ENCODE measurements at regions not wholly inside any gene's neighbourhood (a gene's known extent, or its start where the extent isn't known, plus 50 kb on each side); places are given as distances from the start of the nearest gene placed in this dataset.

- DNase-seq, result no peak
These were observed 96.1 kb upstream of the SALL3 start for GRCh38 chr18:78883501-78883900.

- no peak for DNase-seq
These were observed 95.1 kb upstream of the SALL3 start for GRCh38 chr18:78884502-78884901.

- no peak for DNase-seq
These were observed 90.4 kb upstream of the SALL3 start for GRCh38 chr18:78889250-78889649.

GRCh38 chr18:78890388-78890787, 89.2 kb upstream of the SALL3 start:
- no peak for DNase-seq

GRCh38 chr18:78891185-78891762, 88.3 kb upstream of the SALL3 start:
- no peak for DNase-seq

- DNase-seq, result no peak
These were observed 87.4 kb upstream of the SALL3 start for GRCh38 chr18:78892177-78892576.

GRCh38 chr18:78892721-78893120, 86.9 kb upstream of the SALL3 start:
- no peak for DNase-seq

- DNase-seq, result no peak
These were observed 86.2 kb upstream of the SALL3 start for GRCh38 chr18:78893281-78894032.

GRCh38 chr18:78894033-78894305, 85.6 kb upstream of the SALL3 start:
- no peak for DNase-seq

GRCh38 chr18:78895207-78896001, 84.2 kb upstream of the SALL3 start:
- DNase-seq, result no peak

- no peak for DNase-seq
These were observed 83.3 kb upstream of the SALL3 start for GRCh38 chr18:78896111-78896905.

- no peak for DNase-seq
These were observed 81.6 kb upstream of the SALL3 start for GRCh38 chr18:78898066-78898465.

GRCh38 chr18:78898635-78899034, 81.0 kb upstream of the SALL3 start:
- DNase-seq, result no peak

- DNase-seq, result no peak
These were observed 80.4 kb upstream of the SALL3 start for GRCh38 chr18:78899241-78899640.

- DNase-seq, result no peak
These were observed 78.4 kb upstream of the SALL3 start for GRCh38 chr18:78900938-78901909.

GRCh38 chr18:78901923-78902794, 77.5 kb upstream of the SALL3 start:
- no peak for DNase-seq

GRCh38 chr18:78902795-78903435, 76.7 kb upstream of the SALL3 start:
- no peak for DNase-seq

GRCh38 chr18:78903436-78904178, 76.0 kb upstream of the SALL3 start:
- no peak for DNase-seq

- no peak for DNase-seq
These were observed 75.5 kb upstream of the SALL3 start for GRCh38 chr18:78904179-78904531.

GRCh38 chr18:78905334-78905733, 74.3 kb upstream of the SALL3 start:
- DNase-seq, result no peak
